ENCODE measurements at regions not wholly inside any gene's neighbourhood (a gene's known extent, or its start where the extent isn't known, plus 50 kb on each side); places are given as distances from the start of the nearest gene placed in this dataset.
A peak's percentile ranks its signal among the peaks of the same experiment; 100 is the strongest.

GRCh38 chr11:115698243-115698642 lies 194.0 kb upstream of the CADM1 start:
- no peak for DNase-seq (ENCODE audit: low spot score)

GRCh38 chr11:115696563-115696962 lies 192.3 kb upstream of the CADM1 start:
- no peak for DNase-seq (ENCODE audit: low spot score)

GRCh38 chr11:115695677-115696364 lies 191.6 kb upstream of the CADM1 start:
- DNase-seq (ENCODE audit: low spot score) = no peak

GRCh38 chr11:115693002-115693401 lies 188.8 kb upstream of the CADM1 start:
- no peak for DNase-seq (ENCODE audit: low spot score)

- no peak for DNase-seq (ENCODE audit: low spot score)
Observed at GRCh38 chr11:115691030-115691429, 186.8 kb upstream of the CADM1 start.

- DNase-seq (ENCODE audit: low spot score) = no peak
Observed at GRCh38 chr11:115687934-115688333, 183.7 kb upstream of the CADM1 start.

GRCh38 chr11:115684699-115685098 lies 180.5 kb upstream of the CADM1 start:
- no peak for DNase-seq (ENCODE audit: low spot score)

GRCh38 chr11:115684135-115684534 lies 179.9 kb upstream of the CADM1 start:
- no peak for DNase-seq (ENCODE audit: low spot score)

GRCh38 chr11:115682888-115683287 lies 178.7 kb upstream of the CADM1 start:
- DNase-seq (ENCODE audit: low spot score) = no peak

- DNase-seq (ENCODE audit: low spot score) = no peak
Observed at GRCh38 chr11:115682101-115682500, 177.9 kb upstream of the CADM1 start.

GRCh38 chr11:115679945-115680344 lies 175.7 kb upstream of the CADM1 start:
- no peak for DNase-seq (ENCODE audit: low spot score)

GRCh38 chr11:115678942-115679341 lies 174.7 kb upstream of the CADM1 start:
- DNase-seq (ENCODE audit: low spot score) = no peak

- DNase-seq (ENCODE audit: low spot score) = no peak
Observed at GRCh38 chr11:115677190-115677589, 173.0 kb upstream of the CADM1 start.

GRCh38 chr11:115676768-115677167 lies 172.6 kb upstream of the CADM1 start:
- DNase-seq (ENCODE audit: low spot score) = no peak

GRCh38 chr11:115676206-115676605 lies 172.0 kb upstream of the CADM1 start:
- no peak for DNase-seq (ENCODE audit: low spot score)

- DNase-seq (ENCODE audit: low spot score) = no peak
Observed at GRCh38 chr11:115674937-115675544, 170.8 kb upstream of the CADM1 start.

- DNase-seq (ENCODE audit: low spot score) = no peak
Observed at GRCh38 chr11:115674176-115674936, 170.1 kb upstream of the CADM1 start.

- DNase-seq (ENCODE audit: low spot score) = no peak
Observed at GRCh38 chr11:115673720-115674119, 169.5 kb upstream of the CADM1 start.

GRCh38 chr11:115672999-115673411 lies 168.8 kb upstream of the CADM1 start:
- DNase-seq (ENCODE audit: low spot score) = peak; percentile 18

GRCh38 chr11:115672412-115672811 lies 168.2 kb upstream of the CADM1 start:
- no peak for DNase-seq (ENCODE audit: low spot score)

- DNase-seq (ENCODE audit: low spot score) = no peak
Observed at GRCh38 chr11:115670538-115671205, 166.5 kb upstream of the CADM1 start.

GRCh38 chr11:115665958-115666357 lies 161.7 kb upstream of the CADM1 start:
- no peak for DNase-seq (ENCODE audit: low spot score)

All from H4 (cell line).